NCI-H345 (cell line): ENCODE measurements at regions not wholly inside any gene's neighbourhood (a gene's known extent, or its start where the extent isn't known, plus 50 kb on each side); places are given as distances from the start of the nearest gene placed in this dataset.

Experiments used
- DNase-seq: peaks from one replicate; lab custom pipeline; 2025; lab: John Stamatoyannopoulos, UW

DNA sequence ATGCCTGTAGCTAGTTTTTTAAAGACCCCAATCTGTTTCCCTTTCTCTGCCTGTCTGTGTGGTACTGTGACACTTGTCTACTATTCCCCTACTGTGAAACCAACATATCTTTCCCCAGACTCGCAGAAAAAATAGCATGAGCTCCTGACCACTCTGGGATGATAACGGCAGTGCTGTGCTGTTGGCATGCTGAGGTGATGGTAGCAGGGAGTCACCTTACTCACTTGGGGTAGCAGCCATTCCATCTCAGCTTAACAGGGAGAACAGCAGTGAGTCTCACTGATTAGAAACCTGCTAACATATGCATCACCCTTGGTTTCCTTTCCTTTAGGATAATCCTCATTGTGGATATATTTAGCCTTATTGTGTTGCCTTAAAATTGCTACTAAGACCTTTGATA is 469.6 kb upstream of the FZD8 start:
- no peak for DNase-seq

GRCh38 chr10:36110097-36110496 is 468.0 kb upstream of the FZD8 start:
- DNase-seq, result no peak

DNA sequence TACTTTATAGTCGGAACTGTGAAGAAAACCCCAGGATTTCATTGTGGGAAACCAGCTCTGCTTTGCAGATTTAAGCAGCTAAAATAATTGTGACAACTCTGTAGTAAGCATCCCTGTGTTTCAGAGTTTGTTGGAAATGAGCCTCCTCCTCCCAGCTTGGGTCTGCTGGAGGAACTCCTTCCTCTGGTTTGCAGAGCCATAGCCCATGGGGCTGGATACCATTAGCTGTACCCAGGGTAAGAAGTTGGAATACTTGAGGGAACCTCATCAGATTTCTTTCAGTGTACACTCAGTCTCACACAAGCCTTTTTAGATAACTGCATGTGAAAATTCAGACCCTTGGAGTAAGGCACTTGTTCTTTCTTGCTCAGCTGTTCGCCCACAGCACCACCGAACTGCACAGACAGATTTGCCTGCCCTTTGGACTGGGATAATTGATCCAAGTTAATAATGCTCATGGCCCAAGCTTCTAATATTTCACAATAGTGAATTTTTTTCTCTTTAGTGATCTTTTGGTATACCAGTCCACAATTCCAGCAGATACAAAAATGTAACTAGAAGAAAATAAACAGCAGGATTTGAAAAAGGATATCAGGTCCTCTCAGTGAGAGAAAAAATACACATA is 467.4 kb upstream of the FZD8 start:
- DNase-seq, result no peak

GRCh38 chr10:36097696-36098095 is 455.6 kb upstream of the FZD8 start:
- DNase-seq, result no peak

- no peak for DNase-seq
Measured at GRCh38 chr10:36096576-36096975, 454.5 kb upstream of the FZD8 start.

DNA sequence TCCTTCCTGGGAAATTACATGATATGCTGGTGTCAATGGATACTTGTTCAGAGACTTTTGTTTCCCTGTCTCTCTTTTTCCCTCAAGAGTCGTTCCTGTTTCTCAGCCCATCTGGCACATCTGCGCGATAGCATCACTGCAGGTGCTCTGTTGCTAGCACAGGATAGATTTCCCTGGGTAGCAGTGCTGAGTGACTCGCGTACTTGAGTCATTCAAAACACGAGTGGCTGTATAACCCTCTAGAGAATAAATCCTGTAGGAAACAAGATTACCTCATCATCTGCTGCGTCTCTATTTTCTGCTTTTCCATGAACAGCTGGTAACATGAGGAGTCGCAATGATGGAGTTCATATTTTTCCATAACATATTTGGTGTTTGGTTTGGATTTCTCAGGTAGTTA is 452.0 kb upstream of the FZD8 start:
- peak; percentile 78 for DNase-seq

DNA sequence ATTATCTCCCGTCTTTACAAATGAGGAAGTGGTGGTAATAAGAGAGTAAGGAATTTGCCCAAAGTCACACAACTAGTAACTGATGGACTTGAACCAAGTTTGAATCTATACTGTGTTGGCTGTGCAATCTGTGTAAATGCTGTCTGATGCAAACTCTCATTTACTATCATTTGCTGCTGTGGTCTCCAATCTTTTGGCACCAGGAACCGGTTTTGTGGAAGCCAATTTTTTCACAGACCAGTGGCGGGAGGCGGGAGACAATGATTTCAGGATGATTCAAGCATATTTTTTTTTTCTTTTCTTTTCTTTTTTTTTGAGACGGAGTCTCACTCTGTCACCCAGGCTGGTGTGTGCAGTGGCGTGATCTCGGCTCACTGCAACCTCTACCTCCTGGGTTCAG is 450.0 kb upstream of the FZD8 start:
- no peak for DNase-seq

GRCh38 chr10:36091007-36091406 is 448.9 kb upstream of the FZD8 start:
- peak; percentile 48 for DNase-seq

GRCh38 chr10:36089790-36090440 is 447.8 kb upstream of the FZD8 start:
- no peak for DNase-seq

DNA sequence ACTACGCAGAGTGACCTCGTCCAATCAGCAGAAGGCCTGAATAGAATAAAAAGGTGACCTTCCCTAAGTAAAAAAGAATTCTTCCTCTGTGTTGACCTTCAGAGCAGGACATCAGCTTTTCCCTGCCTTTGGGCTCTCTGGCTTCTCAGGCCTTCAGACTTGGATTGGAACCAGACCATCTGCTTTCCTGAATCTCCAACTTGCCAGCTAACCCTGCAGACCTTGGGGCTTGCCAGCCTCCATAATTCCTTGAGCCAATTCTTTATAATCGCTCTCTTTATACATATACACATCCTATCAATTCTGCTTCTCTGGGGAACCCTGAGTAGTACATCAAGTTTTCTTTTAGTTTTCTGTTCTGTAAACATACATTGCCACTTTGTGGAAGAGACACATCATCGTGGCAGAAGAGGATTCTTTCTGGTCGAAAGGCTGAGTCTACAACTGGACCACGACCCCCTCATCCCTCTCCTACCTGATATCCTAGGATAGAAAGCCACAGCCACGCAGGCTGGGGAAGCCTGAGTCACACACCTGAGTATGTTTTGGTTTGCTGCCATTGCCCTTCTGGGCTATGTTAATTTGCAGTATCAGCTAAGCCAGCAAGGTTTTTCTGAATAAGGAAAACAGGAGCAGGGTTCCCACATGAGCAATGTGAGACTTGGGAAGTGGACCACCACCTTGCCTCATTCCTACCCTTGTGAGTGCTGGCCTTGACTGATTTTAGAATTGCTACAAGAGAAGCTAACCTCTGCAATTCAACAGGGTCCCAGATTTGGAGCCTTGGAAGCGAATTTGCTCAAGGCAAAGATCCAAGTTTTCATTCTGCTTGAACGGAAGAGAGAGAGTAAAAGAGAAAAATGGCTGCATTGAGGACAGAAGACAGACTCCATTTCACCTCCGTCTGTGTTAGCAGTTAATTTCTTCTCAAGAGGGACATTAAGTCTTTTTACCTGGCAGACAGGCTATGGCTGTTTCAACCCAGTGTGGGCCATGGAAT is 445.2 kb upstream of the FZD8 start:
- DNase-seq, result no peak

GRCh38 chr10:36075196-36075595 is 433.1 kb upstream of the FZD8 start:
- no peak for DNase-seq

- no peak for DNase-seq
Measured at GRCh38 chr10:36073796-36074345, 431.8 kb upstream of the FZD8 start.

DNA sequence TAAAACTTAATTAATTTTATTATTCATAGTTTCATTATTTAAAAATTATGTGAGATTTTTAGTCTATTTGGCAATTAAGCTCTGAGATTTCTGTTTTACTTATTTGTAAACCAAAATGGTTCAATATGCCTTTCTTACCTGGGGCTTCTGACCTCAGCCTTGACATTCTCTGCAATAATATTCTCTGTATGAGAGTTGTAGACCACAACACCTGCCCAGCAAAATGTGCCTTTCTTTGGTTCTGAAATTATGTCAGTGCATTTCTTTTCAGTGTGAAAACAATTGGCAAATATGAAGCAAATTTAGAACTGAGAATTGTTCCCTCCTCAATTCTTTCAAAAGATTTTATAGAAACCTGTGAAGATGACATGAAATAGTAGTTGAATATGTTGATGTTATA is 426.4 kb upstream of the FZD8 start:
- no peak for DNase-seq

DNA sequence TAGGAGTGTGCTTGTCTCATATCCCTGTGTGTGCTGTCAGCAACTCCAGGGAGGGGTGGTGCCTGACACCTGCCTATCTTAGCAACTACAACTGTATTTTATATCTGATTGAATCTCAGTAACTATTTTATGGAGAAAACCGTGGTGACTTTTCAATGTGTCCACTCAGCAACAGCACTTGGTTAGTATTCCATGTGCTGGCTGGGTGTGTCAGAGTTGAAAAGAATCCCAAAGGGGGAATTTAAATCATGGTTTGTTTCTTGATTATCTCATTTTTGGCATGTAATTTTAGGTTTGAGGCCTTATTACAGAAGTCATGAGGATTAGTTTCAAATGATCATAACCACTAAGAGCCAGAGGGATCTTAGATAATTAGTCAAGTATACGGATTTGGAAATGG is 425.7 kb upstream of the FZD8 start:
- DNase-seq, result no peak

GRCh38 chr10:36066850-36067249 is 424.8 kb upstream of the FZD8 start:
- no peak for DNase-seq

GRCh38 chr10:36066102-36066501 is 424.0 kb upstream of the FZD8 start:
- DNase-seq, result no peak

DNA sequence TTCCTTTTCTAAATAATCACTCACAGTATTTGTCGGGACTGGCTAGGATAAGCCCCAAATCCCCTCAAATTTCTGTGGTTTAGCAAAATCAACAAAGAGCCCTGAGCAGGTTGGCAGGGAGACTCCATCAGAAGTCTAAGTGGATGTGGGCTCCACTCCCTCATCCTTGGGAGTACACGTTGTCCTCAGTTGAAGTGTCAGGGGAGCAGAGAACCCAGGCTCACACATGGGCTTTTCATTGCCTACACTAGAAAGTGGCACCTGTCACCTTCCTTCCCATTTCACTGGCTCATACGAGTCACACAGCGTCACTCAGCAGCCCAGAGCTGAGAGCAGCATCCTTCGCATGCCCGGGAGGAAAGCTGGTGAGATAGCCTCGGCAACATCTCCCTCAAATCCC is 421.3 kb upstream of the FZD8 start:
- no peak for DNase-seq

GRCh38 chr10:36057731-36058130 is 415.6 kb upstream of the FZD8 start:
- DNase-seq, result no peak

DNA sequence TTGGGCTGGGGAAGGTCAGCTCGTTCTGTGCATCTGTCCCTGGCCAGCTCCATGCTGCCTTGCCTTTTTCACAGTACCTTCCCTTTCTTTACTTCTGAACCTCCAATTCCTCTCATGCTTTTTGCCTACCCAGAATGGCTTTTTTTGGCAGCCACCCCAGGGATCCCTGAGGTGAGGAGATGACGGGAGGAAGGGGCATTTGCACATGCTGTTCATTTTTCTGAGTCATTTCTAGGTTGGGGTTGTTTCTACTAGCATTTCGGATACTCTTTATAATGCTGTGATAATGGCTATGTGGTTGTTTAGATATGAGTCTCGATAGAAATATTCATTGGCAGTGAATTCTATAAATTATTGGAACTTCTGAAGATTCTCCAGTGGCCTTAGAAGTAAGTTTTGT is 415.1 kb upstream of the FZD8 start:
- DNase-seq, result no peak

DNA sequence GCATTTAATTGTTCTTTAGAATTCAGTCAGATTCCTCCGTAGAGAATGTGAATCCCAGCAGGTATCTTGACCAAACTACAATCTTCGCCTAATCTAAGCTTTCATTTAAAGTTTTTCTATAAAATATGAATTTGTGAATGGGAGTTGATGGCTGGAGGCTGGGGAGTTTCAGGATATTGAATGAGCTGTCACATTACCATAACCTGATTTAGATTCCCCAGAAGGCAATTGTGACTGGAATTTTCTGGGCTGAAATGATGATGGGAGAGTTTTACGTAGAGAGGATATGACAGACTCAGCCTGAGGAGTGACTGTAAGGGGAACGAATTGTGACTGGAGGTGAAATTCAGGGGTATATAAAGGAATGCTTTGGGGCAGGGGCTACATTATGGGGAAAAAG is 411.7 kb upstream of the FZD8 start:
- no peak for DNase-seq

- no peak for DNase-seq
Measured at GRCh38 chr10:36053271-36053670, 411.2 kb upstream of the FZD8 start.

DNA sequence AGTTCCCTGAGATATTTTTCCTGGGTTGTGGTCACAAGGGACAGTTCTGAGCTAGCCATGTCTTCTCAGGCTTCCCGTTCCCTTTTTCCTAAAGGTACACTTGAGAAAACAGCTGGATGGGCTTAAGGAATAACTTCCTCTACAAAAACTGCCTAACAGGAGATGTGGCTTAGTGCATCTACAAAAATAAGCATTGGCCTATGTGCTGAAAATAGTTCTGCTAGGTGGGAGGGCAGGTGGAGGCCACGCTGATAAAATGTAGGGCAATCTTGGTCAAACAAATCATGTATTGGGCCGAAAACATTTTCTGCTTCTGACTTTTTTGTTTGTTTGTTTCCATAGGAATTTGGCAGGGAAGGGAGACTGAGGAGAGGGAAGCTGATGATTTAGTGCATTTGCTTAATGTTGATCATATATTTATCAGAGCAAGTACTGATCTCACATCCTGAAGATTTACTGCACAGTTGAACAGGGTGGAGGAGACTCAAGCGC is 409.4 kb upstream of the FZD8 start:
- DNase-seq, result no peak
